ENCODE measurements at regions not wholly inside any gene's neighbourhood (a gene's known extent, or its start where the extent isn't known, plus 50 kb on each side); places are given as distances from the start of the nearest gene placed in this dataset.

DNA sequence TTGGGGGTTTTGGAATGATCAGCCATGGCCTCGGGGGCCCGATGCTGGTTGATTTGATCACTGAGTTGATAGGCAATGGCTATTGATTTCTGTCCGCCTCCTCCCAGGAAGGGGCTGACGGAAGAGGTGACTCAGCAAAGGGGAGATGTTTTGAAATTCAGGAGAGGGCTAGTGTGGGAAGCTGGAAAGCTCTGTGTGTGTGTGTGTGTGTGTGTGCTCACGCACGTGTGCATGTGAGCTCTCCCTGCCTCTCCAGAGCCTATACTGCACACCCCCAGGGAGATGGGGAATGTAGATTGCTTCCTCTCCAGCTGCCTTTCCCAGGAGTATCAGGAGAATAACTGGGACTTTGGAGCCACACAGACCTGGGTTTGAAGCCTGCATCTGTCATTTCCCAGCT is 184.9 kb upstream of the MYL2 start:
- peaks cover 7% of the 10 kb centered on the region for H3K9me3 Mint-ChIP-seq
- no peak for ATAC-seq
- peaks cover 8% of the 10 kb centered on the region for H3K4me1 Mint-ChIP-seq
- no peak overlapping the region for H3K4me3 Mint-ChIP-seq
- no peaks in the 10 kb centered on the region for H3K27me3 Mint-ChIP-seq (ENCODE audit: low read depth)
- no peaks in the 10 kb centered on the region; the same call in 1 of the 2 replicates for H3K36me3 Mint-ChIP-seq
- TF ChIP-seq NFE2L1 (CRISPR knock-in tag; IDR thresholded peaks at IDR 0.05) (peak; percentile 25; the same call in 1 of the 2 replicates), PRRX2 (CRISPR knock-in tag; IDR thresholded peaks at IDR 0.05) (no peak)
- peak overlapping the region; percentile 47; the same call in 1 of the 2 replicates for H3K27ac Mint-ChIP-seq
- POLR2A ChIA-PET, result interaction anchor here (0.7 kb wide), 1 partner anchor 58 kb away, joined by 5 read pairs; no protein-coding TSS in a partner anchor
- CTCF ChIA-PET, result interaction anchor here (0.8 kb wide), 1 partner anchor 127 kb away, joined by 3 read pairs; no protein-coding TSS in a partner anchor
- no peak for DNase-seq (ENCODE audit: low spot score)

DNA sequence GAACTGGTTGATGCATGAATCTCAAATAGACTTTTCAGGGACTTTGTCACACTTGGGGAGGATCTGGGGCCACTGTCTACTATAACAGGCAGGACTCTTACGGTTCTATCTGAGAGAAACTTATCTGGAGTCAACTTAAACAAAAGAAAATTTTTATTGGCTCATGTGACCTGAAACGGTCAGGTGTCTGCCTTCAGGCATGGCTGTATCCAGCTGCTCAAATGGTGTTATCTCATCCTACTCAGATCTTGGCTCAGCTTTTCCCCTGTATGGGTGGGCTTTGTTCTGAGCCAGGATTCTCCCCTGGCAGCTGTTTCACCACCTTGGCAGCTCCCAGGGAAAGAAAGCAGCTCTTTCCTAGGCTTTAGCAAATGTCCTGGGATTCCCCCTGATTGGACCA is 183.2 kb upstream of the MYL2 start:
- H3K36me3 Mint-ChIP-seq, result no peaks in the 10 kb centered on the region; the same call in 1 of the 2 replicates
- H3K27me3 Mint-ChIP-seq (ENCODE audit: low read depth), result no peaks in the 10 kb centered on the region
- ATAC-seq (no peak), DNase-seq (ENCODE audit: low spot score) (no peak)
- H3K27ac Mint-ChIP-seq, result no peak overlapping the region
- TF ChIP-seq ATF2 (CRISPR knock-in tag; IDR thresholded peaks at IDR 0.05; ENCODE audit: borderline replicate concordance, low read depth) (no peak), MXD4 (CRISPR knock-in tag; IDR thresholded peaks at IDR 0.05; ENCODE audit: borderline replicate concordance) (no peak), ZNF396 (CRISPR knock-in tag; IDR thresholded peaks at IDR 0.05; ENCODE audit: borderline replicate concordance) (no peak), ARID4B (CRISPR knock-in tag; IDR thresholded peaks at IDR 0.05; ENCODE audit: borderline replicate concordance) (no peak), NR2C2 (CRISPR knock-in tag; IDR thresholded peaks at IDR 0.05) (no peak)
- ChIA-PET CTCF (interaction anchor here (1.4 kb wide), 1 partner anchor 294 kb away, joined by 4 read pairs; no protein-coding TSS in a partner anchor), POLR2A (interaction anchor here (0.6 kb wide), 1 partner anchor 29 kb away, joined by 3 read pairs; no protein-coding TSS in a partner anchor)
- peaks cover 16% of the 10 kb centered on the region for H3K4me1 Mint-ChIP-seq
- H3K4me3 Mint-ChIP-seq, result no peak overlapping the region
- H3K9me3 Mint-ChIP-seq, result peaks cover 7% of the 10 kb centered on the region

DNA sequence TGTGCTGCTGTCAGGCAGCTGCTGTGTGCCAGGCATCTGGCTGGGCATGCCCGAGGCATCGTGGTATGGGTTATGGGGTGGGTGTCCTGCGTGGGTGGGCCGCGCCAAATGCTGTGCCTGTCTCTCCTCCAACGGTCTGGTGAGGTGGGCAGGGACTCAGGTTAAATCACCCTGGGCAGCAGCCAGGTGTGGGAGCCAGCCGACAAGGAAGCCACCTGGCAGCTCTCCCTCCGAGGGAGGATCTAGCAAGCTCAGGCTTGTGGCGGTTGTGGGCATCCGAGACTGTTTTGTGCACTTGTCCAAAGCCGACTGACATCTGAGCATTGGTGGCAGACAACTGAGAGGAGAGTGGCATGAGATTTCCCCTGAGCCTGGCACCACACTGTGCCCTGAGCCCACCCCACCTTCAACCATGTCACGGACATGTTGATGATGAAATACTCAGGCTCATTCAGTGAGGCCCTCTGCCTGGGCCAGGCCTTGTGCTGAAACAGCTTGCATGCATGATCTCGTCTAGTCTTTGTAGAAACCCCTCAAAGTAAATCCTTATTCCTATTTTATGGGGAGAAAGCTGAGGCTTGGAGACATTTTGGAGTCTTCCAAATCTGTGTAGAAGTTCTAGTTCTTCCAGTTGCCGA is 181.8 kb upstream of the MYL2 start:
- no peak for TF ChIP-seq IRF2 (CRISPR knock-in tag; IDR thresholded peaks at IDR 0.05; ENCODE audit: borderline replicate concordance, low read depth)
- no peak for TF ChIP-seq NFYB (CRISPR knock-in tag; conservative IDR thresholded peaks at IDR 0.05; ENCODE audit: low read depth)
- TF ChIP-seq ARID4B (CRISPR knock-in tag; IDR thresholded peaks at IDR 0.05; ENCODE audit: borderline replicate concordance), result no peak
- no peak for TF ChIP-seq ESRRA (CRISPR knock-in tag; IDR thresholded peaks at IDR 0.05; ENCODE audit: borderline replicate concordance)

More for the DNA sequence above, 181.8 kb upstream of the MYL2 start:
- Mint-ChIP-seq H3K27ac (no peak overlapping the region), H3K4me1 (peaks cover 16% of the 10 kb centered on the region), H3K9me3 (no peaks in the 10 kb centered on the region), H3K27me3 (ENCODE audit: low read depth) (no peaks in the 10 kb centered on the region), H3K36me3 (no peaks in the 10 kb centered on the region), H3K4me3 (no peak overlapping the region)
- ATAC-seq (no peak), DNase-seq (ENCODE audit: low spot score) (no peak)
- ChIA-PET POLR2A (no interaction called here), CTCF (no interaction called here)
